ENCODE measurements at regions not wholly inside any gene's neighbourhood (a gene's known extent, or its start where the extent isn't known, plus 50 kb on each side); places are given as distances from the start of the nearest gene placed in this dataset.
"Not testable (repeated sequence)": the region's sequence is repeated elsewhere in the genome, so short reads cannot be mapped to it uniquely, and the experiment has no call there.

DNA sequence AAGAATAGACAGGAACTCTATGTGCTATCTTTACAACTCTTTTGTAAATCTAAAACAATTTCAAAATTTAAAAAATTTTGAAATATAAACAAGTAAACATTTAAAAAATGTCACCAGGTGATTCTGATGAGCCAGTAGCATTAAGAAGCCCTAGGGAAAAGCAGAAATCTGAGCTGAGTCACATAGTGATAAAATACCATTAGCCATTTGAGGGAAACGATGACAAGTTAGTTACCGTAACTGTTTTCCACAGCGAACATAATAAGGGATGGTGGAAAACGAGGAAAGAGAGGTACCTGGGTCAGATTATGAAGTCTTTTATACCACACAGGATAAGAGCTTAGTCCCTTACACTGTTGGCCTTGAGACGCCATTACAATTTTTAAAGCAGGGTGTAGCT is 55.5 kb downstream of the PRR15 start:
- no peak for TF ChIP-seq SPI1 (IDR thresholded peaks at IDR 0.05; ENCODE audit: low read depth, low read length)
- TF ChIP-seq PAX5 (IDR thresholded peaks at IDR 0.05; ENCODE audit: insufficient read depth, low read length, severe bottlenecking) = no peak
- TF ChIP-seq POU2F2 (IDR thresholded peaks at IDR 0.05; ENCODE audit: low read depth, low read length) = no peak
- TF ChIP-seq TAF1 (IDR thresholded peaks at IDR 0.05; ENCODE audit: low read depth, low read length) = no peak
- TF ChIP-seq POLR2A (IDR thresholded peaks at IDR 0.05; ENCODE audit: low read depth, low read length) = no peak
- no peak for TF ChIP-seq POLR2AphosphoS5 (IDR thresholded peaks at IDR 0.05; ENCODE audit: low read depth, low read length)
- DNase-seq (ENCODE audit: insufficient read length, low spot score) (no peak), FAIRE-seq (no peak)

- FAIRE-seq = no peak
- TF ChIP-seq TAF1 (IDR thresholded peaks at IDR 0.05; ENCODE audit: low read depth, low read length) (no peak), POLR2AphosphoS5 (IDR thresholded peaks at IDR 0.05; ENCODE audit: low read depth, low read length) (no peak), PAX5 (IDR thresholded peaks at IDR 0.05; ENCODE audit: insufficient read depth, low read length, severe bottlenecking) (no peak), POLR2A (IDR thresholded peaks at IDR 0.05; ENCODE audit: low read depth, low read length) (no peak), SPI1 (IDR thresholded peaks at IDR 0.05; ENCODE audit: low read depth, low read length) (no peak), POU2F2 (IDR thresholded peaks at IDR 0.05; ENCODE audit: low read depth, low read length) (no peak)
- no peak for DNase-seq (ENCODE audit: insufficient read length, low spot score)
These were observed 56.4 kb downstream of the PRR15 start for GRCh38 chr7:29619848-29620555.

- no peak for DNase-seq (ENCODE audit: insufficient read length, low spot score)
- FAIRE-seq = no peak
These were observed 56.9 kb downstream of the PRR15 start for GRCh38 chr7:29620556-29620930.

DNA sequence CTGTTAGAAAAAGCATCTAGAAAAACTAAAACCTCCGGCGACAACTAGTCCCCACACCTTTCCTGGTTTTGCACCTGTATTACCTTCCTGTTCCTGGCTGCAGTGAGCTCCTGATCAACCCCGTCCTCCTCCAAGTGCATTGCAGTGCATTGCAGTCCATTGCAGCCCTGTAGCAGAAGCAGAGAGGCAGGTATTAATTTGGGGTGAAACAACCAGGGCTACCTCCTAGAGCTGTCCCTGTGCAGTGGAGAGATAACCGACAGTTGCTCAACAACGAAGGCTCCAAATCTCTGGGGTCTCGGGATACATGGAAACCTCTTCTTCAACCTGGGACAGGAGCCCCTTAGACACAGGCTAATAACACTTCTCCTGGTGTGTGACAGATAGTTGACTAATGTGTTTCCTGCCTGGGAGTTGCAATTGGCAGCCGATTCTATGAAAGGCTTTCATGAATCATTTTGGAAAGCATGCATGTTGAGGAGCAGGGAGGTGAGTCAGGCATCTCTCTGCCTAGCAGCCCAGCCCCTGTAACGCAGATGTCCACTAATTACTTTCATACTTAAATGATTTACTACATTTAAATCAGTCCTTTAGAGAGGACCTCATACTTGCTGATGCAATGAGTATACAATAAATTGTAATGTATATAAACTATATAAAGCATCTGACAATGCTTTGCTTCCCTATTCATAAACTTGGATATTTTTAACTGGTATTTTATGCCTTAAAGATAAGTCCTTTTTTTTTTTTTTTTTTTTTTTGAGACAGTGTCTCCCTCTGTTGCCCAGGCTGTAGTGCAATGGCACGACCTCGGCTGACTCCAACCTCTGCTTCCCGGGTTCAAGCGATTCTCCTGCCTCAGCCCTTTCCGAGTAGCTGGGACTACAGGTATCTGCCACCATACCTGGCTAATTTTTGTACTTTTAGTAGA is 59.0 kb downstream of the PRR15 start:
- DNase-seq (ENCODE audit: insufficient read length, low spot score) (no peak), FAIRE-seq (no peak)
- TF ChIP-seq POLR2AphosphoS5 (IDR thresholded peaks at IDR 0.05; ENCODE audit: low read depth, low read length) (no peak), POU2F2 (IDR thresholded peaks at IDR 0.05; ENCODE audit: low read depth, low read length) (no peak), SPI1 (IDR thresholded peaks at IDR 0.05; ENCODE audit: low read depth, low read length) (no peak), PAX5 (IDR thresholded peaks at IDR 0.05; ENCODE audit: insufficient read depth, low read length, severe bottlenecking) (no peak), POLR2A (IDR thresholded peaks at IDR 0.05; ENCODE audit: low read depth, low read length) (no peak), TAF1 (IDR thresholded peaks at IDR 0.05; ENCODE audit: low read depth, low read length) (no peak)

More at GRCh38 chr7:29620556-29620930, 56.9 kb downstream of the PRR15 start:
- TF ChIP-seq POU2F2 (IDR thresholded peaks at IDR 0.05; ENCODE audit: low read depth, low read length) = no peak
- TF ChIP-seq SPI1 (IDR thresholded peaks at IDR 0.05; ENCODE audit: low read depth, low read length) = no peak
- TF ChIP-seq POLR2A (IDR thresholded peaks at IDR 0.05; ENCODE audit: low read depth, low read length) = no peak
- no peak for TF ChIP-seq PAX5 (IDR thresholded peaks at IDR 0.05; ENCODE audit: insufficient read depth, low read length, severe bottlenecking)
- no peak for TF ChIP-seq POLR2AphosphoS5 (IDR thresholded peaks at IDR 0.05; ENCODE audit: low read depth, low read length)
- TF ChIP-seq TAF1 (IDR thresholded peaks at IDR 0.05; ENCODE audit: low read depth, low read length) = no peak

GRCh38 chr7:29623973-29624372 is 60.3 kb downstream of the PRR15 start:
- TF ChIP-seq POLR2A (IDR thresholded peaks at IDR 0.05; ENCODE audit: low read depth, low read length) (no peak), POU2F2 (IDR thresholded peaks at IDR 0.05; ENCODE audit: low read depth, low read length) (no peak), TAF1 (IDR thresholded peaks at IDR 0.05; ENCODE audit: low read depth, low read length) (no peak), POLR2AphosphoS5 (IDR thresholded peaks at IDR 0.05; ENCODE audit: low read depth, low read length) (no peak), PAX5 (IDR thresholded peaks at IDR 0.05; ENCODE audit: insufficient read depth, low read length, severe bottlenecking) (no peak), SPI1 (IDR thresholded peaks at IDR 0.05; ENCODE audit: low read depth, low read length) (no peak)
- FAIRE-seq = no peak
- no peak for DNase-seq (ENCODE audit: insufficient read length, low spot score)

GRCh38 chr7:29626730-29627129 is 63.1 kb downstream of the PRR15 start:
- FAIRE-seq = no peak
- TF ChIP-seq POLR2AphosphoS5 (IDR thresholded peaks at IDR 0.05; ENCODE audit: low read depth, low read length) (no peak), PAX5 (IDR thresholded peaks at IDR 0.05; ENCODE audit: insufficient read depth, low read length, severe bottlenecking) (no peak), TAF1 (IDR thresholded peaks at IDR 0.05; ENCODE audit: low read depth, low read length) (no peak), POU2F2 (IDR thresholded peaks at IDR 0.05; ENCODE audit: low read depth, low read length) (no peak), POLR2A (IDR thresholded peaks at IDR 0.05; ENCODE audit: low read depth, low read length) (no peak), SPI1 (IDR thresholded peaks at IDR 0.05; ENCODE audit: low read depth, low read length) (no peak)
- DNase-seq (ENCODE audit: insufficient read length, low spot score) = no peak

DNA sequence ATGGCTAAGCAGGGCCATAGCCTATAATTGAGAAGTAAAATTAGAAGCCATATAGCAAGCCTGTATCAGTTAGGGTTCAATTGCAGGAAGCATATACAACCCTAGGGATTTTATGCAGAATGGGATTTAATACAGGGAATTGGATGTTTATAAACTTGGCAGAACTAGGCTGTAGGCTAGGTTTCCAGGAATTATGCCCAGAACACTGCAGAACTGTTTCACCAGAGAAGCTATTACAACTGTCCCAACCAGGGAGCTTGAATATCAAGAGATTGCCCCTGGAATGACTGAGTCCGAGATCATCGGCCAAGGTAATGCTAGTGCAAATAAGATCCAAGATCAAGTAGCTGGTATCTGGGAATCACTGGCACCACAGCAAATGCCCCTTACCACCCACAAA is 64.0 kb downstream of the PRR15 start:
- no peak for FAIRE-seq
- no peak for DNase-seq (ENCODE audit: insufficient read length, low spot score)
- TF ChIP-seq PAX5 (IDR thresholded peaks at IDR 0.05; ENCODE audit: insufficient read depth, low read length, severe bottlenecking) (no peak), POLR2A (IDR thresholded peaks at IDR 0.05; ENCODE audit: low read depth, low read length) (no peak), POLR2AphosphoS5 (IDR thresholded peaks at IDR 0.05; ENCODE audit: low read depth, low read length) (no peak), POU2F2 (IDR thresholded peaks at IDR 0.05; ENCODE audit: low read depth, low read length) (no peak), SPI1 (IDR thresholded peaks at IDR 0.05; ENCODE audit: low read depth, low read length) (no peak), TAF1 (IDR thresholded peaks at IDR 0.05; ENCODE audit: low read depth, low read length) (no peak)

GRCh38 chr7:29629507-29629906 is 65.9 kb downstream of the PRR15 start:
- FAIRE-seq (no peak), DNase-seq (ENCODE audit: insufficient read length, low spot score) (no peak)
- TF ChIP-seq POU2F2 (IDR thresholded peaks at IDR 0.05; ENCODE audit: low read depth, low read length) (no peak), POLR2AphosphoS5 (IDR thresholded peaks at IDR 0.05; ENCODE audit: low read depth, low read length) (no peak), TAF1 (IDR thresholded peaks at IDR 0.05; ENCODE audit: low read depth, low read length) (no peak), PAX5 (IDR thresholded peaks at IDR 0.05; ENCODE audit: insufficient read depth, low read length, severe bottlenecking) (no peak), SPI1 (IDR thresholded peaks at IDR 0.05; ENCODE audit: low read depth, low read length) (no peak), POLR2A (IDR thresholded peaks at IDR 0.05; ENCODE audit: low read depth, low read length) (no peak)

DNA sequence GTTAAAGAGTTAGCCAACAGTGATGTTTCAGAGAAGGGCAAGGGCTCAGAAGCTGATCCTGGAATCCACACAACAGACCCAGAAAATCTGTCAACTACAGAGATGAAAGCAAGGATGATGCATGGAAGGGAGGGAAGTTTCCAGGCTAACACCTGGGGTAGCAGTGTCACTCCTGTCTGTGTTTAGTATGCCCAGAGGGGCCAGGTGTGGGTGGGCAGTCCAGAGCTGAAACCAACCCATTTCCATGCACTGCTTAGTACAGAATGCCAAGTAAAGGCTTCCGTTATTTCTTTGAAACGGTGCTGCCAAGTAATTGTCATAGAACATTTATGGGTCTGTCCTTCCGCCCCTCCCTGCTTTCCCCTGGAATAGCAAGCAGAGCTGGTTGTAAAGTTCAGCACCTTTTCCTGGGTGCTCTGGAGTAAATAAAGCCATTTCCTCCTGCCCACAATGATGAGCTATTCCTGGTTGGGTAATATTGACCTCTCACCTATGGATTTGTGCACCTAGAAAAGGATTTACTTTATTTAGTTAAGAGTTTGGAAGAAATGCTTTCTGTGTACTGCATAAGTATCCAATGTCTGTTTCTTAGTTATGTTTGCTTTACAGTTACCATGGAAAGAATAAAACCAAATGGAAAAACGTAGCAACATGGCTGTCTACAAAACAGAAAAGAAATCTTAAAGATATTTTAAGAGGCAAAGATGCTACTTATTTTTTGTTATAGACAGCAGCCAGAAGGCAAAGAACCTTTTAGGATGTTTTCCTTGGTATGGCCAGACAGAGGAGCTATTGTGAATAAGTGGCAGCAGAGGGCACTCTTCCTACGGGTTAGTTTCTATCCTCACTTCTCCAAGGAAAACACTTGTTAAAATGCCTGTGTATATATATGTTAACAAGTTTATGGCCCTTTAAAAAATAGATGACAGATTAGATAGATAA is 71.7 kb downstream of the PRR15 start:
- FAIRE-seq; DNase-seq (ENCODE audit: insufficient read length, low spot score): not testable (repeated sequence)
